GM19452 (cell line): ENCODE measurements at regions not wholly inside any gene's neighbourhood (a gene's known extent, or its start where the extent isn't known, plus 50 kb on each side); places are given as distances from the start of the nearest gene placed in this dataset.
"Not testable (repeated sequence)": the region's sequence is repeated elsewhere in the genome, so short reads cannot be mapped to it uniquely, and the experiment has no call there.

ENCODE experiments used
- ATAC-seq: cut with Tn5 transposase; IDR thresholded peaks from one replicate; pipeline ENCODE4 v1.9.1; 2021; ENCODE audit not compliant: unreplicated experiment

- no peak for ATAC-seq
These were observed 87.0 kb downstream of the PLXNA1 start for GRCh38 chr3:127069814-127070440.

DNA sequence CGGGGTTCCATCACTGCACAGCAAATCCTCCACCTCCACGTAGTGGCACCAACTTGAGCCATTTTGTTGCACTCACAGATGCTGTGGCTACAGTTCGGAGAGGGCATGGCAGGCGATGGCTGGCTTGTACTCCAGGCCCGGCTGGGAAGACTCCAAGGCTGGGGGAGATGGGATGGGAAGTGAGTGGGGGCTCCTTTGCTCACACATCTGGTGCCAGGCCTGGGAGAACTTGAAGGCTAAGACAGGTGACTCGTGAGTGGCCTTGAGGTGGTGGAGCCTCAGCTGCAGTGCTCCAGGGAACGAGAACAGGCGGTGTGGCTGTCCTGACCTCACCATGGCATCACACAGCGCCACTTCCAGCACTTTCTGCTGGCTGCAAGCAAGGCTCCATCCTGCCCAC, 87.9 kb downstream of the PLXNA1 start:
- ATAC-seq = no peak

DNA sequence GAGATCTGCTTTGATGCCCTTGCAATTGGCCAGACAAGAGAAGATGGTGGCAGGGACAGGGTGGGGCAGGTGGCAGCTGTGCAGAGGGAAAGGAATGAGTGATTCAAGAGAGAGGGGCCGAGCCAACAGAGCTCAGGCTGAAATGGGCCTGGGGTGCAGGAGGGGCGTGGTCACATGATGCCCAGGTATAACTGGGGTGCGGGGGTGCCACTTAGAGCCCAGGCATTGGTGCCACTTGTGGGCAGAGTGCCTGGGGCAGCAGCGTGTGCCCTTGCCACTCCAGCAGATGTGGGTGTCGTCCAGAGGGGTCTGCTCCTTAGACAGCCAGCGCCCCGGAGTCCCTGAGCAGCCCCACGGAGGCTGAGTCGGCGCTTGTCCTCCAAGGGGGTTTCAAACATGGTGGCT, 88.7 kb downstream of the PLXNA1 start:
- no peak for ATAC-seq

GRCh38 chr3:127072221-127072771, 89.4 kb downstream of the PLXNA1 start:
- no peak for ATAC-seq

DNA sequence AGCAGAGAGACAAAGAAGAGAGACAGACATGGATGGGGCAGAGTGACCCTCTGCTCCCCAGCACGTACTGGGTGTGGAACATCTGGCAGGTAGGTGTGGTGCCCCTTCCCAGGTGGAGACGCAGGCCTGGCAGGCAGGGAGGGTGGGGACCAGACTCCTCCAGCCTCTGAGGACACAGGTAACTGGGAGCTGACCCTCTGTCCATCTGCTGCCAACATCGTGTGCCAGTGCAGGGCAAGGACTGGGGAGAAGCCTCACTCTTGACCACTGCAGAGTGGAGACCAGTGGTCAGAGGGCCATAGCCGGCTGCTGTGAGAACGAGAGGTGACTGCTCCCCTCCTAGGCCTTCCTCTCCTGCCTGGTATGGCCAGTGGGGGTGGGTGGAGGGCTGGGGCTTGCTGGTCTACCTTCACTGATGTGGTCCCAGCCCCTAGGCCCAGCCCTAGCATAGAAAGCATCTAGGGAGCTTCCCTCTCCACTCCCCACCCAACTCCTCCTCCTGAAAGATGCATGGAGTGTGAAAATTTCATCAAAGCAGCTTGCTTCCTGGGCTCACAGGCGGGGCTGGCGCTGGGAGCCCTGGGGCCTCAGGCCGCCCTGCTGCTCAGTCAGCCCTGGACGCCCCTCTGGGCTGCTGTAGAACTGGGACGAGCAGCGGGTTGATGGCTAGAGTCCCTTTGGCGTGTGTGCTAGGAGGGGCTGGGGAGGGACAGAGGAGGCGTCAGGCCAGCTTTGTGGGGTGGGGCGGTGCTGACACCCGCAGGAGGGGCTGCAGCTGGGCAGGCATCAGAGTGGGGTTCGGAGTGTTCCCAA, 90.3 kb downstream of the PLXNA1 start:
- no peak for ATAC-seq

- ATAC-seq = no peak
These were observed 91.3 kb downstream of the PLXNA1 start for GRCh38 chr3:127073941-127074820.

DNA sequence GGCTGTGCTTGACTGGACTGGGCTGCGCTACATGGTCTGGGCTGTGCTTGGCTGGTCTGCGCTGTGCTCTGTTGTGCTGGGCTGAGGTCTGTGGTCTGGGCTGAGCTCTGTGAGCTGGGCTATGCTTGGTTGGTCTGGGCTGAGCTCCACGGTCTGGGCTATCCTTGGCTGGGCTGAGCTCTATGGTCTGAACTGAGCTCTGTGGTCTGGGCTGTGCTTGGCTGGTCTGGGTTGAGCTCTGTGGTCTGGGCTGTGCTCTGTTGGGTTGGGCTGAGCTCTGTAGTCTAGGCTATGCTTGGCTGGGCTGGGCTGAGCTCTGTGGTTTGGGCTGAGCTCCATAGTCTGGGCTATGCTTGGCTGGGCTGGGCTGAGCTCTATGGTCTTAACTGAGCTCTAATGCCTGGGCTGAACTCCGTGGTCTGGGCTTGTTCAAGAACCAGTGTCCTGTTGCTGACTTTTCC, 92.0 kb downstream of the PLXNA1 start:
- peak; percentile 88 for ATAC-seq

- ATAC-seq = not testable (repeated sequence)
These were observed 93.5 kb downstream of the PLXNA1 start for GRCh38 chr3:127076166-127076992.

DNA sequence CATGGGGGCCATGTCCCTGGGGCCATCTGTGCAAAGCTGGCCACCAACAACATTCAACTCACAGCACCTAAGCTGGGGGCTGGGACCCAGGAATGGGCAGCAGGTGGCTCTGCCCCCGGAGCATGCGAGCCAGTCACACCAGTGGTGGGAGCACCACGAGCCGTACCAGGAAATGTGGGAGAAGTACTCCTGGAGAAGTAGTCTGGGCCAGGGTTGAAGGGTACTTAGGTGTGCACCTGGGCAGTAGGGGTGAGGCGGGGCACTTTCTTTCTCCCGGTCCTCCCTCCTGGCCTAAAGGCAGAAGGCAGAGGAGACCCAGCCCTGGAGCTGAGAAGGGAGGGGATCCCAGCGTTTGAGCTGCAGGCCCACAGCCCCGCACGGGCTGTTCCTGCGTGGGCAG, 94.2 kb downstream of the PLXNA1 start:
- no peak for ATAC-seq

DNA sequence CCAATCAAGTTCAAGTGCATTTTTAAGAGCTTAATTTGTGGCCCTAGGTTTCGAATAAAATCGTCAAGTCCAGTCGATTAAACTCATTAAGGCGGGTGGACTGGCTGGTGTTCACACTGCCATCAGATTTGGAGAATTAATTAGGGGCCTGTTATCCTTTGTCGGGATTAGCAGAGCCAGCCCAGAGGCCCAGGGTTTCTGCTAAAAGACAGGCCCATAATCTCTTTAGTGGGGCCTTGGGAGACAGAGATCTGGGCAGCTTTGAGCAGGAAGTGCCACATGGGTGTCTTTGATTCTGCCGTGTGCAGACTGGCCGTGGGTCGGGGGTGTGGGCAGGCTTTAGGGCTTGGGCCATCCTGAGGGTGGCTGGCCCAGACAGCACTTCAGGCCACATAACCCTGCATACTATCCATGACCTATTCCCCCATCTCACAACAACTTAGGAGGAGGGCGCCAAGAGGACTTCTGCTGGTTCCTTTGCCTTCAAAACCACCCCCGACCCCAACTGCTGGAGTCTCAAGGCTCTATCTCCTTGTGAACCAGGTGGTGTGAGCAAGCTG, 94.7 kb downstream of the PLXNA1 start:
- ATAC-seq = no peak

DNA sequence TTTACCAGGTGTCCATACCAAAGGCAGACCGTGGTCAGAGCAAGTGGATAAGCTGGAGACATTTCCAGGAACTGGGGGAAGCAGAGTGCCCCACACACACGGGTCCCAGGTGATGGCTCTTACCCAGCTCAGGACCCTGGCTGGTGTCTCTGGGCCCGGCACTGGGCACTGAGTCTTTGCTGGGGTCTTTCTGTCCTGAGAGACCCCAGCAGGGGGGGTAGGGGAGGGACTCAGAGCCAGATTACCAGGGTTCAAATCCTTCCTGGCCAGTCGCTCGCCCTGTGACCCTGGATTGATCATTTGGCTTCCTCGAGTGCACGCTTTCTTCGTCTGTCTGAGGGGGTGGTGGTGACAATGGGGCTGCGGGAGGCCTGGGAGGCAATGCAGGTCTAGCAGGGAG, 95.7 kb downstream of the PLXNA1 start:
- no peak for ATAC-seq

- ATAC-seq = no peak
These were observed 96.3 kb downstream of the PLXNA1 start for GRCh38 chr3:127079211-127079610.

- no peak for ATAC-seq
These were observed 98.2 kb downstream of the PLXNA1 start for GRCh38 chr3:127081001-127081720.

- no peak for ATAC-seq
These were observed 99.2 kb downstream of the PLXNA1 start for GRCh38 chr3:127082066-127082465.

GRCh38 chr3:127083778-127084397, 101.0 kb downstream of the PLXNA1 start:
- no peak for ATAC-seq

DNA sequence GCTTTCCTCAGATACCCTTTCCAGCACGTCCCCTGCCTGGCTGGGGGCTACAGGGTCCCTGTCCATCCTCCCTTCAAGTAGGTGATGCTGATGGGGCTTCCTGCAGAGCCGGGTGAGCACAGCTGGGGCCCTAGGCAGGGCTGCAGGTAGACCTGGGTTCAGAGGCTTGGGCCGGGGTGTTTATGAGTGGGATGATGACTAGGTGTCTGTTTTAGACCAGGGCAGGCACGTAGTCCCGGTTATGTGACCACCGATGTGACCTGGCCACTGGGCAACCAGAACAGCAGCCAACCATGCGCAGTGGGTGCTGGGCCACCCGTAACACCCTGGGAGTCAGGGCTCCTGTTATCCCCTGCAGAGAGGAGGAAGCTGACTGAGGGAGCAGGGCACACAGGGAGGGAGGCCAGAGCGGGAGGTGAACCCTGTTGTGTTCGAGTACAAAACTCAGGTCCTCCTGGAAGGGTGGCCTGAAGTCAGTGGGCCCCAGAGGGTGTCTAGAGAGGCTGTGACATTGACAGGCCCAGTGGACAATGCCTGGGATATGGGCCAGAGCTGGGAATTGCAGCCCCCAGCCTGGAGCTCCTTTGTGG, 101.6 kb downstream of the PLXNA1 start:
- no peak for ATAC-seq

GRCh38 chr3:127085576-127085975, 102.7 kb downstream of the PLXNA1 start:
- ATAC-seq = no peak

- not testable (repeated sequence) for ATAC-seq
These were observed 103.7 kb downstream of the PLXNA1 start for GRCh38 chr3:127086591-127086990.

GRCh38 chr3:127087441-127087840, 104.5 kb downstream of the PLXNA1 start:
- no peak for ATAC-seq
